ENCODE measurements at regions not wholly inside any gene's neighbourhood (a gene's known extent, or its start where the extent isn't known, plus 50 kb on each side); places are given as distances from the start of the nearest gene placed in this dataset.

GRCh38 chr2:41464395-41464794, 583.4 kb upstream of the PKDCC start:
- TF ChIP-seq YY1 (IDR thresholded peaks at IDR 0.05; ENCODE audit: insufficient read depth, insufficient read length), result no peak
- no peak for TF ChIP-seq ZNF274 (IDR thresholded peaks at IDR 0.05; ENCODE audit: low read depth, low read length)

All from NT2/D1 (cell line).